ENCODE measurements at regions not wholly inside any gene's neighbourhood (a gene's known extent, or its start where the extent isn't known, plus 50 kb on each side); places are given as distances from the start of the nearest gene placed in this dataset.

- no peak for TF ChIP-seq CTCF (IDR thresholded peaks at IDR 0.05; ENCODE audit: low read depth, low read length)
- no peak for TF ChIP-seq EZH2phosphoT487 (IDR thresholded peaks at IDR 0.05; ENCODE audit: low read depth)
Observed at GRCh38 chr7:15081891-15082290, 179.3 kb upstream of the DGKB start.

All from OCI-LY3 (cell line).